Pancreas (tissue), 10 donors: ENCODE measurements at regions not wholly inside any gene's neighbourhood (a gene's known extent, or its start where the extent isn't known, plus 50 kb on each side); places are given as distances from the start of the nearest gene placed in this dataset.

Source experiments
- ATAC-seq, 4 donors: fragments of 200-7000 bp; cut with Tn5 transposase; one replicate each; pipeline versions ENCODE4 v1.8.0 to v1.9.1; 2020; ENCODE audit warnings: mild to moderate bottlenecking in 4 of 4, moderate library complexity in 4 of 4
- DNase-seq, 6 donors: peaks; one replicate each; pipeline ENCODE4 v3.0.0-alpha.2; 2020
- FAIRE-seq: peaks from 2 replicates; lab custom pipeline; 2012; peaks lifted over from hg19 to GRCh38; lab: Jason Lieb, UNC
- H3K27ac ChIP-seq, 4 donors: fragments of 200-600 bp; sonication (generic); 1 replicate in 3 of 4; 2 replicates in 1 of 4; pipeline versions ENCODE4 v1.5.0 to v1.8.0; 2020
- H3K27me3 ChIP-seq, 4 donors: fragments of 200-600 bp; one replicate each; pipeline ENCODE4 v1.8.0; 2021
- H3K36me3 ChIP-seq, 3 donors: fragments of 200-600 bp; sonication (generic) in 1 of 3; one replicate each; pipeline versions ENCODE4 v1.5.0 to v1.8.0; 2020 to 2021
- H3K4me1 ChIP-seq, 3 donors: fragments of 200-600 bp; one replicate each; pipeline ENCODE4 v1.8.0; 2021
- H3K4me3 ChIP-seq, 4 donors: fragments of 200-600 bp; sonication (generic) in 2 of 4; one replicate each; pipeline versions ENCODE4 v1.5.0 to v1.8.0; 2020 to 2021
- H3K9me3 ChIP-seq, 4 donors: fragments of 200-600 bp; one replicate each; pipeline ENCODE4 v1.8.0; 2021
- CTCF ChIP-seq, 4 donors: fragments of 200-600 bp; sonication (generic) in 3 of 4; IDR thresholded peaks; one replicate each; pipeline versions ENCODE4 v1.5.0 to v1.8.0; 2021; ENCODE audit warnings: antibody characterized with exemption in 4 of 4
- WGBS, 2 donors: extraction: QIAGEN DNeasy Blood & Tissue Kit; methylation state at CpG; one replicate each; pipeline ENCODE4 v1.1.7; 2013; 5-methylcytosine and 5-hydroxymethylcytosine counted together
- intact Hi-C, 3 donors: fragments of 100-400 bp; cut with DNase I; formaldehyde crosslinking; loops; one replicate each; pipeline versions ENCODE4 v1.11.1 to v1.14.2; 2022
- donor health status: healthy with polysubstance abuse.
- donor health status: DM: no; HTN: no; CAD: no; lungs with moderate emphysema.
- donor health status: DM: no; HTN: no; CAD: no.
- donor health status: control.
- donor health status: control.
- donor health status: Bipolar disorder and iron deficiency.
- donor health status: DM: yes; HTN: yes; CAD: no.
- donor health status: DM: no; HTN: no; CAD: no.
- donor health status: DM: no; HTN: no; CAD: no.
- donor health status: DM: yes; HTN: yes; CAD: no.

GRCh38 chr3:117524890-117525289, 815.3 kb downstream of the TUSC7 start:
- TF ChIP-seq CTCF (IDR thresholded peaks at IDR 0.05): no peak
- DNase-seq: no peak
- FAIRE-seq: no peak
- no peaks in the 10 kb centered on the region for H3K27me3 ChIP-seq
- no peaks in the 10 kb centered on the region for H3K36me3 ChIP-seq
- no peaks in the 10 kb centered on the region for H3K9me3 ChIP-seq
- no peak overlapping the region for H3K4me3 ChIP-seq
- H3K4me1 ChIP-seq: peaks cover 0 to 2% (median 0%) of the 10 kb centered on the region in 3 donors
- ATAC-seq: no peak
- H3K27ac ChIP-seq: no peak overlapping the region
- intact Hi-C loops: loop anchor here in 2 of 3 donors (10.0 kb wide), 1 partner anchor 510 kb away; no protein-coding TSS in a partner anchor
- 76 to 78% methylated on average over 4 of the region's 4 CpGs for WGBS, 2 donors

- no peaks in the 10 kb centered on the region for H3K9me3 ChIP-seq
- ATAC-seq (peak; percentile 53 to 79 (median 74)), DNase-seq (peak in 2 of 6 donors; percentile 11 to 45), FAIRE-seq (no peak)
- no peak overlapping the region for H3K4me3 ChIP-seq
- TF ChIP-seq CTCF (IDR thresholded peaks at IDR 0.05): peak in 3 of 4 donors; percentile 30 to 50 (median 50)
- 49 to 54% methylated on average over 3 of the region's 3 CpGs for WGBS, 2 donors
- intact Hi-C loops: loop anchor here in 2 of 3 donors (10.0 kb wide), 1 partner anchor 512 kb away; no protein-coding TSS in a partner anchor
- H3K27ac ChIP-seq: no peak overlapping the region
- no peaks in the 10 kb centered on the region for H3K27me3 ChIP-seq
- H3K4me1 ChIP-seq: peaks cover 0 to 2% (median 0%) of the 10 kb centered on the region in 3 donors
- H3K36me3 ChIP-seq: no peaks in the 10 kb centered on the region
Observed at GRCh38 chr3:117526470-117527079, 817.0 kb downstream of the TUSC7 start.

- Histone ChIP-seq H3K9me3 (no peaks in the 10 kb centered on the region), H3K4me3 (no peak overlapping the region), H3K27me3 (no peaks in the 10 kb centered on the region), H3K4me1 (peaks cover 0 to 2% (median 0%) of the 10 kb centered on the region in 3 donors), H3K36me3 (no peaks in the 10 kb centered on the region), H3K27ac (no peak overlapping the region)
- ATAC-seq (no peak), DNase-seq (no peak), FAIRE-seq (no peak)
- WGBS, 2 donors: 67 to 75% methylated on average over 2 of the region's 2 CpGs
- no peak for TF ChIP-seq CTCF (IDR thresholded peaks at IDR 0.05)
- intact Hi-C loops: loop anchor here in 2 of 3 donors (10.0 kb wide), 1 partner anchor 513 kb away; no protein-coding TSS in a partner anchor
Observed at GRCh38 chr3:117527346-117527745, 817.8 kb downstream of the TUSC7 start.

GRCh38 chr3:117528688-117529087, 819.1 kb downstream of the TUSC7 start:
- TF ChIP-seq CTCF (IDR thresholded peaks at IDR 0.05): no peak
- H3K4me1 ChIP-seq: peaks cover 0 to 2% (median 0%) of the 10 kb centered on the region in 3 donors
- ATAC-seq: no peak
- no peaks in the 10 kb centered on the region for H3K27me3 ChIP-seq
- no peaks in the 10 kb centered on the region for H3K9me3 ChIP-seq
- no peak for FAIRE-seq
- no peaks in the 10 kb centered on the region for H3K36me3 ChIP-seq
- H3K27ac ChIP-seq: no peak overlapping the region
- WGBS, 2 donors: 81% methylated on average over 1 of the region's 1 CpG
- intact Hi-C loops: loop anchor here in 2 of 3 donors (10.0 kb wide), 1 partner anchor 514 kb away; no protein-coding TSS in a partner anchor
- no peak for DNase-seq
- H3K4me3 ChIP-seq: no peak overlapping the region
